ENCODE measurements at regions not wholly inside any gene's neighbourhood (a gene's known extent, or its start where the extent isn't known, plus 50 kb on each side); places are given as distances from the start of the nearest gene placed in this dataset.
A peak's percentile ranks its signal among the peaks of the same experiment; 100 is the strongest.

DNA sequence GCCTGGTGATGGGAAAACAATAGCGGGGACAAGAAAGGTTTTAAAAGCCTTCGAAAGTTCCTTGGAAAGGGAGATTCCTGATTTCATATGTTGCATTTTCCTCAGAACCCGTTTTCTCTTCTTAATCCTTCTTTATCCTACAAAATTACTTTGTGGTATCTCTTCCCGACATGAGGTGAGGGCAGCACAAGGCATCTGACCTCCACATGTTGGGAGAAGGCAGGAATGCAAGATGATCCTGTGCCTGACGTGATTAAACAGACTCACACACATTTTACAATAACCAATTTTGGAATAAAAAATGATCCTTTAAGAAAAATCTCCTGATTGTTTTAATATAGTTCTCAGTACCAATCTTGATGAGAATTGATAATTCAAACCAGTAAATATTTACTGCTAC, 153.3 kb upstream of the MKLN1 start:
- Histone ChIP-seq H3K27me3 (no peaks in the 10 kb centered on the region), H3K36me3 (no peaks in the 10 kb centered on the region), H3K9me3 (no peaks in the 10 kb centered on the region), H3K27ac (no peak overlapping the region), H3K4me3 (no peak overlapping the region), H3K4me1 (no peaks in the 10 kb centered on the region)
- TF ChIP-seq POLR2A (IDR thresholded peaks at IDR 0.05): no peak
- TF ChIP-seq, protein P1, sequence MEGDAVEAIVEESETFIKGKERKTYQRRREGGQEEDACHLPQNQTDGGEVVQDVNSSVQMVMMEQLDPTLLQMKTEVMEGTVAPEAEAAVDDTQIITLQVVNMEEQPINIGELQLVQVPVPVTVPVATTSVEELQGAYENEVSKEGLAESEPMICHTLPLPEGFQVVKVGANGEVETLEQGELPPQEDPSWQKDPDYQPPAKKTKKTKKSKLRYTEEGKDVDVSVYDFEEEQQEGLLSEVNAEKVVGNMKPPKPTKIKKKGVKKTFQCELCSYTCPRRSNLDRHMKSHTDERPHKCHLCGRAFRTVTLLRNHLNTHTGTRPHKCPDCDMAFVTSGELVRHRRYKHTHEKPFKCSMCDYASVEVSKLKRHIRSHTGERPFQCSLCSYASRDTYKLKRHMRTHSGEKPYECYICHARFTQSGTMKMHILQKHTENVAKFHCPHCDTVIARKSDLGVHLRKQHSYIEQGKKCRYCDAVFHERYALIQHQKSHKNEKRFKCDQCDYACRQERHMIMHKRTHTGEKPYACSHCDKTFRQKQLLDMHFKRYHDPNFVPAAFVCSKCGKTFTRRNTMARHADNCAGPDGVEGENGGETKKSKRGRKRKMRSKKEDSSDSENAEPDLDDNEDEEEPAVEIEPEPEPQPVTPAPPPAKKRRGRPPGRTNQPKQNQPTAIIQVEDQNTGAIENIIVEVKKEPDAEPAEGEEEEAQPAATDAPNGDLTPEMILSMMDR (IDR thresholded peaks at IDR 0.05): no peak
- DNase-seq: no peak

DNA sequence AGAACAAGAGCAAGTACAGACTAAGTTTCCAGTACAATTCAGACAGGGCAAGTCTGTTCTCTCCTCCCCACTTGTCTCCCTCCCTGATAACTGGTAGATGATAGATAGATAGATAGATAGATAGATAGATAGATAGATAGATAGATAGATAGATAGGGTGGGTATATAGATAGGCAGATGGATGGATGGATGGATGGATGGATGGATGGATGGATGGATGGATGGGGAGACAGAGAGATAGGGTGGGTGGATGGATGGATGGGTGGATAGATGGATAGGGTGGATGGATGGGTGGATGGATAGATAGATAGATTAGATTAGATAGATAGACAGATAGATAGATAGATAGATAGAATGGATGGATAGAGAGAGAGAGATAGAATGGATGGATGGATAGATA, 152.8 kb upstream of the MKLN1 start:
- H3K4me3 ChIP-seq: no peak overlapping the region
- H3K27me3 ChIP-seq: no peaks in the 10 kb centered on the region
- H3K9me3 ChIP-seq: no peaks in the 10 kb centered on the region
- no peaks in the 10 kb centered on the region for H3K4me1 ChIP-seq
- no peak for DNase-seq
- H3K36me3 ChIP-seq: no peaks in the 10 kb centered on the region
- TF ChIP-seq, protein P1 (IDR thresholded peaks at IDR 0.05): no peak
- no peak for TF ChIP-seq POLR2A (IDR thresholded peaks at IDR 0.05)
- no peak overlapping the region for H3K27ac ChIP-seq

DNA sequence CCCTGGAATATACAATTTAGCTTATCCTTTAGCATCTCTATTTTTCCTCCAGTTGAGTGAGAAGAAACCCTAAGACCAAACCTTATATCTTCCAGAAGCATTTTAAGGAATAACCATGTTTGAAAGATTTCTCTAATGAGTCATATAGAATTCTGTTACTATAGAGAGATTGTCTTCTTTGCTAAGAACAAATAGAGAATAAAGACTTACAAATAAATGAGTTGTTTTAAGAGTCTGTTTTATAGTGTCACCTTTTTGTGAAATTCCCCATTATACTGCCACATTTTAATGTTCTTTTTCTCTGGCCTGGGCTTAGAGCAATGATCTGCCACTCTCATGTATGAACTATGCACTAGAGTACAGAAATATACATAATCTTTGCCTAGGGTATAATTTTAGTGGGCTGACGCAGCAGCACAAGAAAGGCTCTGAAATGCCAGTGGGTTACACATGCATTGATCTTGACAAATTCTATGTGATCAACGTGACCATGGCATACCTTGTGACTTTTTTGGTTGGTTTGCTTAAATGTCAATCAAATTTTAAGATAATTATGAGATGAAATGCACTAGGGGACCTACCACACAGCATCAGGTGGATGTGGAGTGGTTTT, 145.1 kb upstream of the MKLN1 start:
- Histone ChIP-seq H3K9me3 (no peaks in the 10 kb centered on the region), H3K36me3 (no peaks in the 10 kb centered on the region), H3K4me3 (no peak overlapping the region), H3K4me1 (no peaks in the 10 kb centered on the region), H3K27ac (no peak overlapping the region), H3K27me3 (no peaks in the 10 kb centered on the region)
- DNase-seq: no peak
- TF ChIP-seq, protein P1 (IDR thresholded peaks at IDR 0.05): no peak
- TF ChIP-seq POLR2A (IDR thresholded peaks at IDR 0.05): no peak

DNA sequence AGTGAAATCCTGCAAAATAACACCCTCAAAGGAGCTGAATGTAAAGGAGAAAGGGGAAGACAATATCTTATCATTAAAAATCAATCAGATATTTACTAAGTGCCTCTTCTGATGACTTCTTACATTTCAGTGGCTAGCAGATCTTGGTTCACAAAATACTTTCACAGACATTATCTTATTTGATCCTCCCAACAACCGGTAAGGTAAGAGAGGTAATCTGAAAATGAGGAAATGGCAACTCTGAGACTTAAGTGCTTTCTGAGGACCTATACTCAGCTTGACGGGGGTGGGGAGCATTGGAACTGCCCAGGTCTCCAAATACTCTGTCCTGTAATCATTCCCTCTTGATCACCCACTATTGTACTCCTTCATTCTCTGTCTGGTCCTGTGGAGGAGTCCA, 144.6 kb upstream of the MKLN1 start:
- no peaks in the 10 kb centered on the region for H3K4me1 ChIP-seq
- no peak overlapping the region for H3K4me3 ChIP-seq
- H3K36me3 ChIP-seq: no peaks in the 10 kb centered on the region
- H3K9me3 ChIP-seq: no peaks in the 10 kb centered on the region
- DNase-seq: no peak
- TF ChIP-seq, protein P1 (IDR thresholded peaks at IDR 0.05): no peak
- TF ChIP-seq POLR2A (IDR thresholded peaks at IDR 0.05): no peak
- no peaks in the 10 kb centered on the region for H3K27me3 ChIP-seq
- no peak overlapping the region for H3K27ac ChIP-seq

DNA sequence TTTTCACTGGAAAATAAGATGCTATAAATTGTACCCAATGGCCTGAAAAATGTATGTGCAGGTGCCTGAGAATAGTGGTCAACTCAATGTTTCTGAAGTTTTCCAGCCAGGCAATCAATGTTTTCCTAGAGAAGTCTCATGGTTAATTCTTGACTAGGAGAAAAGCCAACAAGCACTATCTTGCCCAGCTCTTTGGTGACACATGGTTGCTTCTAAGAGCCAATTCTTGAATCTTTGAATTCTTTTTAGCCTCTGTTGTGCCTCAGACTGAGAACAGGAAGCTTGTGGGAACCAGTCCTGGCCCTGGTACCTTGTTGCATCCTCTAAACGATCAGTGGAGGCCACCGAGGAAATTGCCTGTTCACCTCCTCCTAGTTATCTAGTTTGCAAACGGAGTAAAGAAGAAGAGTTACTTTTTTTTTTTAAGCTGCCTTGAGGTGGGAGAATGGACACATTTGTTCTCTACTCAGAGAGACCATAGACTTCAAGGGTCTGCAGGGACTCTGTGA, 144.0 kb upstream of the MKLN1 start:
- peak in 2 of 3 donors; percentile 28 to 72 for DNase-seq
- H3K27me3 ChIP-seq: no peaks in the 10 kb centered on the region
- H3K36me3 ChIP-seq: no peaks in the 10 kb centered on the region
- no peak for TF ChIP-seq POLR2A (IDR thresholded peaks at IDR 0.05)
- TF ChIP-seq, protein P1 (IDR thresholded peaks at IDR 0.05): no peak
- no peak overlapping the region for H3K27ac ChIP-seq
- no peaks in the 10 kb centered on the region for H3K9me3 ChIP-seq
- no peaks in the 10 kb centered on the region for H3K4me1 ChIP-seq
- no peak overlapping the region for H3K4me3 ChIP-seq

DNA sequence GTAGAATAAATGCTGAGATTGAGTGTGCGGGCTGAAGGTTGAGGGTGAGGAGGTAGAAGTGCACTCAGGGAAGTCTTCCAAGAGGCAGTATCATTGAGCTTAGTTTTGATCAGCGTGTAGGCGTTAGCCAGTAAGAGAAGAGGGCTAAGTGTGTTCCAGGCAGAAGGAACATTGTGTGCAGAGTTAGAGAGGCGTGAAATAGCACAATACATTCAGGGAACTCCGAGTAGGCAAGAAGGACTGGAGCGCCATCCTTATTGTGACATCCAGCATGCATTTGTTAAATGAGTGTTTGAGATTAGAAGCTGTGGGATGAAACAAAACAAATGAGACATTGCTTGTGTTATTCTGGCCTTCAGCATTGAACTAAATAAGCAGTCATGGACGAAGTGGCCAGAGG, 140.9 kb upstream of the MKLN1 start:
- H3K27ac ChIP-seq: no peak overlapping the region
- no peaks in the 10 kb centered on the region for H3K9me3 ChIP-seq
- TF ChIP-seq, protein P1 (IDR thresholded peaks at IDR 0.05): no peak
- no peak for TF ChIP-seq POLR2A (IDR thresholded peaks at IDR 0.05)
- no peaks in the 10 kb centered on the region for H3K36me3 ChIP-seq
- H3K4me3 ChIP-seq: no peak overlapping the region
- no peak for DNase-seq
- no peaks in the 10 kb centered on the region for H3K27me3 ChIP-seq
- H3K4me1 ChIP-seq: no peaks in the 10 kb centered on the region

Measured in Peyer's patch (tissue), 4 donors.